Osteocyte (in vitro differentiated cells): ENCODE measurements at regions not wholly inside any gene's neighbourhood (a gene's known extent, or its start where the extent isn't known, plus 50 kb on each side); places are given as distances from the start of the nearest gene placed in this dataset.

Experiments
- DNase-seq: peaks from one replicate; pipeline ENCODE4 v3.0.0; 2021; ENCODE audit warnings: mixed read lengths; ENCODE audit not compliant: unreplicated experiment; ENCODE audit errors: extremely low spot score
- H3K27ac Mint-ChIP-seq: one replicate; pipeline ENCODE4 v1.8.0; 2021; ENCODE audit warnings: mild to moderate bottlenecking, mixed read lengths; ENCODE audit not compliant: unreplicated experiment
- H3K27me3 Mint-ChIP-seq: one replicate; pipeline ENCODE4 v1.8.0; 2021; ENCODE audit warnings: mixed read lengths; ENCODE audit not compliant: unreplicated experiment
- H3K36me3 Mint-ChIP-seq: one replicate; pipeline ENCODE4 v1.8.0; 2021; ENCODE audit warnings: mixed read lengths; ENCODE audit not compliant: unreplicated experiment
- H3K4me1 Mint-ChIP-seq: one replicate; pipeline ENCODE4 v1.8.0; 2021; ENCODE audit warnings: mixed read lengths; ENCODE audit not compliant: unreplicated experiment
- H3K4me3 Mint-ChIP-seq: one replicate; pipeline ENCODE4 v1.8.0; 2021; ENCODE audit warnings: mild to moderate bottlenecking, moderate library complexity, mixed read lengths; ENCODE audit not compliant: unreplicated experiment
- H3K9me3 Mint-ChIP-seq: one replicate; pipeline ENCODE4 v1.8.0; 2021; ENCODE audit warnings: mixed read lengths; ENCODE audit not compliant: unreplicated experiment
- CTCF ChIP-seq: fragments of 200-600 bp; sonication (generic); IDR thresholded peaks from 2 replicates; pipeline ENCODE4 v1.5.0; 2021; ENCODE audit warnings: antibody characterized with exemption, mild to moderate bottlenecking, moderate library complexity

GRCh38 chr10:62742536-62743061, 61.9 kb upstream of the ADO start:
- Mint-ChIP-seq H3K27me3 (no peaks in the 10 kb centered on the region), H3K9me3 (no peaks in the 10 kb centered on the region), H3K4me1 (no peaks in the 10 kb centered on the region), H3K36me3 (no peaks in the 10 kb centered on the region), H3K4me3 (no peak overlapping the region), H3K27ac (no peak overlapping the region)
- TF ChIP-seq CTCF = no peak
- no peak for DNase-seq

- no peaks in the 10 kb centered on the region for H3K4me1 Mint-ChIP-seq
- H3K4me3 Mint-ChIP-seq = no peak overlapping the region
- no peak overlapping the region for H3K27ac Mint-ChIP-seq
- DNase-seq = no peak
- no peak for TF ChIP-seq CTCF
- no peaks in the 10 kb centered on the region for H3K36me3 Mint-ChIP-seq
- no peaks in the 10 kb centered on the region for H3K9me3 Mint-ChIP-seq
- H3K27me3 Mint-ChIP-seq = no peaks in the 10 kb centered on the region
These were observed 60.4 kb upstream of the ADO start for GRCh38 chr10:62744136-62744535.

- Mint-ChIP-seq H3K4me1 (no peaks in the 10 kb centered on the region), H3K4me3 (no peak overlapping the region), H3K36me3 (no peaks in the 10 kb centered on the region), H3K27me3 (no peaks in the 10 kb centered on the region), H3K9me3 (no peaks in the 10 kb centered on the region), H3K27ac (no peak overlapping the region)
- no peak for TF ChIP-seq CTCF
- DNase-seq = no peak
These were observed 58.9 kb upstream of the ADO start for GRCh38 chr10:62745581-62745980.

- H3K4me3 Mint-ChIP-seq = no peak overlapping the region
- no peak for TF ChIP-seq CTCF
- no peaks in the 10 kb centered on the region for H3K27me3 Mint-ChIP-seq
- no peak for DNase-seq
- H3K9me3 Mint-ChIP-seq = no peaks in the 10 kb centered on the region
- no peaks in the 10 kb centered on the region for H3K4me1 Mint-ChIP-seq
- no peaks in the 10 kb centered on the region for H3K36me3 Mint-ChIP-seq
- H3K27ac Mint-ChIP-seq = no peak overlapping the region
These were observed 57.4 kb upstream of the ADO start for GRCh38 chr10:62746951-62747729.

- no peak for TF ChIP-seq CTCF
- Mint-ChIP-seq H3K4me3 (no peak overlapping the region), H3K36me3 (no peaks in the 10 kb centered on the region), H3K4me1 (no peaks in the 10 kb centered on the region), H3K27ac (no peak overlapping the region), H3K9me3 (no peaks in the 10 kb centered on the region), H3K27me3 (peaks cover 8% of the 10 kb centered on the region)
- no peak for DNase-seq
These were observed 56.1 kb upstream of the ADO start for GRCh38 chr10:62748386-62748785.
